ENCODE measurements at regions not wholly inside any gene's neighbourhood (a gene's known extent, or its start where the extent isn't known, plus 50 kb on each side); places are given as distances from the start of the nearest gene placed in this dataset.

DNA sequence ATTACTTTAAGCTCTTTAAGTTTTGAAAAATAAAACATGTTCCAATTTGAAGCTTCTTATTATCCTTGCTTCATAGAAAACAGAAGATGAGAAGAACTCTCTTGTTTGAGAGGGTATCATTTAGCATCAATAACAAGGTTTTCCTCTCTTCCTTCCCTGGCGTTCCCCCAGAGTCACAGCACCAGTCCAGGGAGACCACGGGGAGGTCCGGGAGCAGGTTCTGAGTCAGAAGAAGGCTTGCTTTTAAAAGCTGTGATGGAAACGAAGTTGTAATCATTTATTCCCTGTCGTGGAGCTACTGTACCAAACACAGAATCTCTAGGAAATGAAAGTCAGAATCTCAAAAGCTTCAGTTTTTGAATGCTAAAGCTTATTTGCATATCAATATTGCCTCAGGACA, 174.0 kb upstream of the LSM14A start:
- H3K27me3 ChIP-seq: no peaks in the 10 kb centered on the region
- no peaks in the 10 kb centered on the region for H3K36me3 ChIP-seq
- H3K27ac ChIP-seq: no peak overlapping the region
- no peak overlapping the region for H3K4me3 ChIP-seq
- no peaks in the 10 kb centered on the region for H3K9me3 ChIP-seq (ENCODE audit: low read depth)
- no peaks in the 10 kb centered on the region for H3K4me1 ChIP-seq (ENCODE audit: low read depth)
- DNase-seq (ENCODE audit: low read depth in 1 of 2, low spot score in 1 of 2): no peak
- no peak for TF ChIP-seq CTCF (IDR thresholded peaks at IDR 0.05; ENCODE audit: low read depth, low read length)

- no peaks in the 10 kb centered on the region for H3K9me3 ChIP-seq (ENCODE audit: low read depth)
- peak; percentile 47 for TF ChIP-seq CTCF (IDR thresholded peaks at IDR 0.05; ENCODE audit: low read depth, low read length)
- H3K27me3 ChIP-seq: no peaks in the 10 kb centered on the region
- no peaks in the 10 kb centered on the region for H3K4me1 ChIP-seq (ENCODE audit: low read depth)
- peak in 1 of 2 donors; percentile 13 for DNase-seq (ENCODE audit: low read depth in 1 of 2, low spot score in 1 of 2)
- no peak overlapping the region for H3K4me3 ChIP-seq
- no peaks in the 10 kb centered on the region for H3K36me3 ChIP-seq
- H3K27ac ChIP-seq: no peak overlapping the region
These were observed 173.5 kb upstream of the LSM14A start for GRCh38 chr19:33998739-33999345.

DNA sequence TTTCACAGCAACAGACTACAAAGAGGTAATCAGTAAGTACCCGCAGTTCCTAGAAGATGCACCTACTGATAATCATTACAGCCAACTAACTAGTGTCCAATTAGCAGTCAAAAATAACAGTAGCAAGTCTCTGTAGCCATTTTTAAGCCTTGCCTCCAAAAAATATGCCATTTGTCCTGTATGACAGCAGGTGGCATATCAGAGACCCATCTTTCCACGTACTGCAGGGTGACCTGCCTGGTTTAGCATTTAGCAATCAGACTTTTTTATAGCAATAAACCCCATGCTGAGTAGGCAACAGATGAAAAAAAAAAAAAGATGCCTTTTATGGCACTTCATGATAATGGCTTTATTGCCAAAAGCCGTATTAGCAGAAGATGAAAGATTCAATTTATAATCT, 155.3 kb upstream of the LSM14A start:
- Histone ChIP-seq H3K4me3 (no peak overlapping the region), H3K36me3 (no peaks in the 10 kb centered on the region), H3K9me3 (ENCODE audit: low read depth) (no peaks in the 10 kb centered on the region), H3K27me3 (no peaks in the 10 kb centered on the region), H3K4me1 (ENCODE audit: low read depth) (no peaks in the 10 kb centered on the region), H3K27ac (no peak overlapping the region)
- TF ChIP-seq CTCF (IDR thresholded peaks at IDR 0.05; ENCODE audit: low read depth, low read length): no peak
- DNase-seq (ENCODE audit: low read depth in 1 of 2, low spot score in 1 of 2): no peak

- H3K4me1 ChIP-seq (ENCODE audit: low read depth): no peaks in the 10 kb centered on the region
- no peak overlapping the region for H3K4me3 ChIP-seq
- no peak overlapping the region for H3K27ac ChIP-seq
- H3K9me3 ChIP-seq (ENCODE audit: low read depth): no peaks in the 10 kb centered on the region
- H3K36me3 ChIP-seq: no peaks in the 10 kb centered on the region
- no peak for TF ChIP-seq CTCF (IDR thresholded peaks at IDR 0.05; ENCODE audit: low read depth, low read length)
- no peaks in the 10 kb centered on the region for H3K27me3 ChIP-seq
- DNase-seq (ENCODE audit: low read depth in 1 of 2, low spot score in 1 of 2): no peak
These were observed 154.7 kb upstream of the LSM14A start for GRCh38 chr19:34017601-34018000.

- no peak for TF ChIP-seq CTCF (IDR thresholded peaks at IDR 0.05; ENCODE audit: low read depth, low read length)
- no peak overlapping the region for H3K27ac ChIP-seq
- no peak for DNase-seq (ENCODE audit: low read depth in 1 of 2, low spot score in 1 of 2)
- H3K4me3 ChIP-seq: no peak overlapping the region
- no peaks in the 10 kb centered on the region for H3K4me1 ChIP-seq (ENCODE audit: low read depth)
- no peaks in the 10 kb centered on the region for H3K36me3 ChIP-seq
- no peaks in the 10 kb centered on the region for H3K9me3 ChIP-seq (ENCODE audit: low read depth)
- no peaks in the 10 kb centered on the region for H3K27me3 ChIP-seq
These were observed 153.8 kb upstream of the LSM14A start for GRCh38 chr19:34018546-34018945.

- no peak for DNase-seq (ENCODE audit: low read depth in 1 of 2, low spot score in 1 of 2)
These were observed 148.9 kb upstream of the LSM14A start for GRCh38 chr19:34023381-34023780.

More at GRCh38 chr19:34023381-34023780, 148.9 kb upstream of the LSM14A start:
- Histone ChIP-seq H3K9me3 (ENCODE audit: low read depth) (no peaks in the 10 kb centered on the region), H3K36me3 (no peaks in the 10 kb centered on the region), H3K4me1 (ENCODE audit: low read depth) (no peaks in the 10 kb centered on the region), H3K27ac (no peak overlapping the region), H3K4me3 (no peak overlapping the region), H3K27me3 (no peaks in the 10 kb centered on the region)
- no peak for TF ChIP-seq CTCF (IDR thresholded peaks at IDR 0.05; ENCODE audit: low read depth, low read length)
